ENCODE measurements at regions not wholly inside any gene's neighbourhood (a gene's known extent, or its start where the extent isn't known, plus 50 kb on each side); places are given as distances from the start of the nearest gene placed in this dataset.
A peak's percentile ranks its signal among the peaks of the same experiment; 100 is the strongest.
"Not testable (repeated sequence)": the region's sequence is repeated elsewhere in the genome, so short reads cannot be mapped to it uniquely, and the experiment has no call there.

GRCh38 chr9:104980039-104980654 is 52.2 kb upstream of the ABCA1 start:
- no peak for DNase-seq (ENCODE audit: low spot score)
- intact Hi-C loops (cut with DNase I): no loop called here

GRCh38 chr9:104981543-104982129 is 53.7 kb upstream of the ABCA1 start:
- intact Hi-C loops (cut with DNase I): no loop called here

GRCh38 chr9:104982543-104982942 is 54.6 kb upstream of the ABCA1 start:
- intact Hi-C loops (cut with DNase I): no loop called here
- no peak for DNase-seq (ENCODE audit: low spot score)

More at GRCh38 chr9:104981543-104982129, 53.7 kb upstream of the ABCA1 start:
- no peak for DNase-seq (ENCODE audit: low spot score)

GRCh38 chr9:104983491-104983890 is 55.5 kb upstream of the ABCA1 start:
- intact Hi-C loops (cut with DNase I): no loop called here
- no peak for DNase-seq (ENCODE audit: low spot score)

GRCh38 chr9:104984121-104984520 is 56.2 kb upstream of the ABCA1 start:
- no peak for DNase-seq (ENCODE audit: low spot score)
- intact Hi-C loops (cut with DNase I): no loop called here

- intact Hi-C loops (cut with DNase I): no loop called here
Measured at GRCh38 chr9:104984542-104984941, 56.6 kb upstream of the ABCA1 start.

GRCh38 chr9:104984948-104985347 is 57.0 kb upstream of the ABCA1 start:
- intact Hi-C loops (cut with DNase I): no loop called here
- DNase-seq (ENCODE audit: low spot score): no peak

More at GRCh38 chr9:104984542-104984941, 56.6 kb upstream of the ABCA1 start:
- DNase-seq (ENCODE audit: low spot score): no peak

GRCh38 chr9:104986096-104986495 is 58.1 kb upstream of the ABCA1 start:
- intact Hi-C loops (cut with DNase I): no loop called here
- DNase-seq (ENCODE audit: low spot score): no peak

- intact Hi-C loops (cut with DNase I): no loop called here
- no peak for DNase-seq (ENCODE audit: low spot score)
Measured at GRCh38 chr9:104987743-104988142, 59.8 kb upstream of the ABCA1 start.

- intact Hi-C loops (cut with DNase I): no loop called here
Measured at GRCh38 chr9:104988539-104988938, 60.6 kb upstream of the ABCA1 start.

GRCh38 chr9:104991144-104991953 is 63.4 kb upstream of the ABCA1 start:
- intact Hi-C loops (cut with DNase I): loop anchor here (5.0 to 10.0 kb wide), 3 partner anchors 53 to 163 kb away; no protein-coding TSS in a partner anchor
- peak; percentile 97 for DNase-seq (ENCODE audit: low spot score)

More at GRCh38 chr9:104988539-104988938, 60.6 kb upstream of the ABCA1 start:
- no peak for DNase-seq (ENCODE audit: low spot score)

GRCh38 chr9:104992659-104993058 is 64.7 kb upstream of the ABCA1 start:
- no peak for DNase-seq (ENCODE audit: low spot score)
- intact Hi-C loops (cut with DNase I): loop anchor here (2.0 to 10.0 kb wide), 4 partner anchors 52 to 424 kb away; no protein-coding TSS in a partner anchor

- intact Hi-C loops (cut with DNase I): loop anchor here (2.0 to 10.0 kb wide), 4 partner anchors 51 to 423 kb away; no protein-coding TSS in a partner anchor
- DNase-seq (ENCODE audit: low spot score): peak; percentile 88
Measured at GRCh38 chr9:104993291-104993963, 65.5 kb upstream of the ABCA1 start.

GRCh38 chr9:104997536-104997935 is 69.6 kb upstream of the ABCA1 start:
- intact Hi-C loops (cut with DNase I): loop anchor here (10.0 kb wide), 2 partner anchors 47 to 157 kb away; no protein-coding TSS in a partner anchor
- no peak for DNase-seq (ENCODE audit: low spot score)

GRCh38 chr9:104999136-104999535 is 71.2 kb upstream of the ABCA1 start:
- intact Hi-C loops (cut with DNase I): loop anchor here (10.0 kb wide), 2 partner anchors 46 to 156 kb away; no protein-coding TSS in a partner anchor

GRCh38 chr9:105000529-105000928 is 72.6 kb upstream of the ABCA1 start:
- DNase-seq (ENCODE audit: low spot score); intact Hi-C loops (cut with DNase I): not testable (repeated sequence)

More at GRCh38 chr9:104999136-104999535, 71.2 kb upstream of the ABCA1 start:
- no peak for DNase-seq (ENCODE audit: low spot score)

GRCh38 chr9:105004466-105005090 is 76.6 kb upstream of the ABCA1 start:
- no peak for DNase-seq (ENCODE audit: low spot score)
- intact Hi-C loops (cut with DNase I): no loop called here

- no peak for DNase-seq (ENCODE audit: low spot score)
- intact Hi-C loops (cut with DNase I): no loop called here
Measured at GRCh38 chr9:105005186-105005585, 77.2 kb upstream of the ABCA1 start.

- DNase-seq (ENCODE audit: low spot score): no peak
- intact Hi-C loops (cut with DNase I): no loop called here
Measured at GRCh38 chr9:105006514-105006913, 78.6 kb upstream of the ABCA1 start.
